IMR-90 (cell line): ENCODE measurements at regions not wholly inside any gene's neighbourhood (a gene's known extent, or its start where the extent isn't known, plus 50 kb on each side); places are given as distances from the start of the nearest gene placed in this dataset.
A peak's percentile ranks its signal among the peaks of the same experiment; 100 is the strongest.

Experiments
- ATAC-seq: fragments of 200-7000 bp; cut with Tn5 transposase; 2 replicates; pipeline ENCODE4 v1.9.1; 2020; ENCODE audit warnings: low read depth, mild to moderate bottlenecking, moderate library complexity
- BruUV-seq: library from RNA; stranded (reverse); fragments of 400-500 nt; replicated peaks from 2 replicates; lab custom pipeline; 2021; lab: Mats Ljungman, UMichigan
- CTCF ChIA-PET: fragments of 300-600 bp; formaldehyde crosslinking; extraction: SDS; loops from one replicate; lab custom pipeline; 2021; ENCODE audit warnings: antibody characterized with exemption; lab: Yijun Ruan, JAX
- POLR2A ChIA-PET: fragments of 300-600 bp; sonication (Branson Sonifier 250); formaldehyde crosslinking; loops from one replicate; lab custom pipeline; 2022; ENCODE audit warnings: antibody characterized with exemption; ENCODE audit not compliant: unreplicated experiment; lab: Charles Lee
- DNase-seq: peaks from one replicate; pipeline ENCODE4 v3.0.0; 2013
- H2AFZ ChIP-seq: replicated peaks from 2 replicates; pipeline ENCODE3; 2013; ENCODE audit warnings: low read length, mild to moderate bottlenecking; ENCODE audit not compliant: poor library complexity
- H2AK5ac ChIP-seq: 2 replicates; pipeline ENCODE4 v1.6.1; 2013; ENCODE audit warnings: low read depth, low read length, inconsistent platforms
- H2AK9ac ChIP-seq: replicated peaks from 2 replicates; pipeline ENCODE3; 2013; ENCODE audit warnings: mild to moderate bottlenecking, low read depth, low read length, moderate library complexity; ENCODE audit not compliant: poor library complexity
- H2BK120ac ChIP-seq: 2 replicates; pipeline ENCODE4 v1.6.1; 2013; ENCODE audit warnings: low read depth, low read length, inconsistent platforms
- H2BK15ac ChIP-seq: 3 replicates; pipeline ENCODE4 v1.6.1; 2013; ENCODE audit warnings: low read depth, low read length, inconsistent platforms
- H2BK20ac ChIP-seq: 2 replicates; pipeline ENCODE4 v1.6.1; 2013; ENCODE audit warnings: low read depth, mild to moderate bottlenecking, inconsistent platforms, low read length, moderate library complexity
- H2BK5ac ChIP-seq: 2 replicates; pipeline ENCODE4 v1.6.1; 2013; ENCODE audit warnings: mild to moderate bottlenecking, low read depth, low read length, inconsistent platforms; ENCODE audit not compliant: poor library complexity, severe bottlenecking
- H3K14ac ChIP-seq: replicated peaks from 2 replicates; pipeline ENCODE4 v1.6.1; 2013; ENCODE audit warnings: low read depth, low read length, inconsistent platforms
- H3K18ac ChIP-seq: 2 replicates; pipeline ENCODE4 v1.6.1; 2013; ENCODE audit warnings: low read depth, low read length, control low read depth
- H3K23ac ChIP-seq: 2 replicates; pipeline ENCODE4 v1.6.1; 2013; ENCODE audit warnings: low read depth, low read length, inconsistent platforms
- H3K27ac ChIP-seq: 2 replicates; pipeline ENCODE4 v1.5.1; 2013; ENCODE audit warnings: mild to moderate bottlenecking, control low read depth, low read length; ENCODE audit not compliant: insufficient read depth
- H3K27me3 ChIP-seq: 2 replicates; pipeline ENCODE4 v1.6.1; 2013; ENCODE audit warnings: low read length; ENCODE audit not compliant: control insufficient read depth, insufficient read depth
- H3K36me3 ChIP-seq: 2 replicates; pipeline ENCODE4 v1.6.1; 2013; ENCODE audit warnings: low read length, mixed read lengths; ENCODE audit not compliant: control insufficient read depth, insufficient read depth
- H3K4ac ChIP-seq: 2 replicates; pipeline ENCODE4 v1.6.1; 2013; ENCODE audit warnings: low read depth, low read length, inconsistent platforms
- H3K4me1 ChIP-seq: 2 replicates; pipeline ENCODE4 v1.6.1; 2013; ENCODE audit warnings: low read length, mixed read lengths; ENCODE audit not compliant: control insufficient read depth, insufficient read depth
- H3K4me2 ChIP-seq: 2 replicates; pipeline ENCODE4 v1.6.1; 2013; ENCODE audit warnings: low read depth, mild to moderate bottlenecking, control low read depth, low read length, moderate library complexity
- H3K4me3 ChIP-seq: 2 replicates; pipeline ENCODE4 v1.5.1; 2013; ENCODE audit warnings: low read depth, mild to moderate bottlenecking, control low read depth, low read length, moderate library complexity; ENCODE audit not compliant: insufficient read depth
- H3K56ac ChIP-seq: 2 replicates; pipeline ENCODE4 v1.6.1; 2013; ENCODE audit warnings: low read length, inconsistent platforms; ENCODE audit not compliant: insufficient read depth; ENCODE audit errors: extremely low read depth
- H3K79me1 ChIP-seq, 2 experiments: 2 replicates each; pipeline ENCODE4 v1.6.1; 2013; ENCODE audit warnings: low read length in 2 of 2, inconsistent platforms in 1 of 2, low read depth in 1 of 2
- H3K9ac ChIP-seq: 2 replicates; pipeline ENCODE4 v1.6.1; 2013; ENCODE audit warnings: low read depth, low read length, control low read depth
- H3K9me1 ChIP-seq: 2 replicates; pipeline ENCODE4 v1.6.1; 2013; ENCODE audit warnings: low read length, inconsistent platforms; ENCODE audit not compliant: insufficient read depth
- H3K9me3 ChIP-seq: 2 replicates; pipeline ENCODE4 v1.6.1; 2013; ENCODE audit warnings: low read length; ENCODE audit not compliant: control insufficient read depth, insufficient read depth
- H4K20me1 ChIP-seq: 2 replicates; pipeline ENCODE4 v1.6.1; 2013; ENCODE audit warnings: low read length, inconsistent platforms; ENCODE audit not compliant: insufficient read depth
- H4K5ac ChIP-seq: 2 replicates; pipeline ENCODE4 v1.6.1; 2013; ENCODE audit warnings: mild to moderate bottlenecking, low read depth, low read length, control low read depth
- H4K8ac ChIP-seq, 2 experiments: 2 replicates each; pipeline ENCODE4 v1.6.1; 2013; ENCODE audit warnings: low read depth in 2 of 2, low read length in 2 of 2, control low read depth in 1 of 2, inconsistent platforms in 1 of 2
- H4K91ac ChIP-seq: 2 replicates; pipeline ENCODE4 v1.6.1; 2013; ENCODE audit warnings: low read depth, low read length, inconsistent platforms; ENCODE audit not compliant: insufficient read depth
- CEBPB ChIP-seq: IDR thresholded peaks from 2 replicates; pipeline ENCODE4 v1.6.1; 2012; ENCODE audit warnings: low read depth, low read length, improper control_type of control experiment
- MAFK ChIP-seq: IDR thresholded peaks from 2 replicates; pipeline ENCODE4 v1.6.1; 2012; ENCODE audit warnings: low read depth, low read length, improper control_type of control experiment
- WGBS, 2 experiments: methylation state at CpG; one replicate each; pipeline versions ENCODE4 v1.1.5 to v1.1.7; 2013; ENCODE audit warnings: missing lambda C conversion rate in 2 of 2; ENCODE audit not compliant: insufficient read length in 1 of 2; ENCODE audit errors: extremely low coverage in 2 of 2; 5-methylcytosine and 5-hydroxymethylcytosine counted together
- dilution Hi-C: fragments of 300-500 bp; cut with HindIII; formaldehyde crosslinking; loops from one replicate; pipeline ENCODE4 v1.14.3; 2018; ENCODE audit warnings: low sequenced_read_pairs; ENCODE audit not compliant: unreplicated experiment
- in situ Hi-C: fragments of 300-500 bp; cut with MboI; formaldehyde crosslinking; loops from 3 replicates; pipeline ENCODE4 v1.14.3; 2019; ENCODE audit warnings: low sequenced_read_pairs, inconsistent platforms, mixed read lengths
- intact Hi-C: fragments of 100-400 bp; cut with micrococcal nuclease; formaldehyde crosslinking; loops from 2 replicates; pipeline ENCODE4 v1.10.0; 2022

DNA sequence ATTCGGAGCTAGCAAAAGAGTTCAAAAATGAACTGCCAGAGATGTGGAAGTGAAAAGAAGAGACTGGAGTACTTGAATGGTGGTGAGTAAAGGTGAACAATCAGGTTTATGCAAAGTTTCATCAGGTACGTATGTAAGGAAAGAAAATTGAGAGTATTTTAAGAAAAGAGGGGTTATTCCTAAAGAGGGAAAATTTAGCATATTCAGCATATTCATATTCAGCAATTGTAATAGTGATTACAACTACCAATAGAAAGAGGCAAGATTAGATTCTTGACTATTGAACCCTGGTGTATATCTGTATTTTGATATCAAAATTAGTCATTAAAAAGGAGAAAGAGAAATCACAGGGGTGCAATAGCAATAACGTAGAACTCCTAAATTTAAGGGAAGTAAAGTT is 100.9 kb downstream of the TES start:
- WGBS, 2 experiments = 83 to 100% methylated on average over 1 of the region's 3 CpGs
- in situ Hi-C loops = no loop called here

More for the DNA sequence above, 100.9 kb downstream of the TES start:
- DNase-seq (no peak), ATAC-seq (no peak)
- H3K9me3 ChIP-seq = no peaks in the 10 kb centered on the region
- no peak overlapping the region for H3K4ac ChIP-seq
- no peaks in the 10 kb centered on the region for H3K9me1 ChIP-seq
- no peak overlapping the region for H4K5ac ChIP-seq
- no TSS peak for BruUV-seq
- ChIA-PET CTCF (no interaction called here), POLR2A (interaction anchor here (0.6 kb wide), 1 partner anchor 546 kb away, joined by 4 read pairs; no protein-coding TSS in a partner anchor)
- no peaks in the 10 kb centered on the region for H3K27me3 ChIP-seq
- H3K4me3 ChIP-seq = no peak overlapping the region
- H4K20me1 ChIP-seq = no peaks in the 10 kb centered on the region
- H2BK20ac ChIP-seq = no peak overlapping the region
- H3K18ac ChIP-seq = no peak overlapping the region
- H4K8ac ChIP-seq = no peak overlapping the region
- H4K91ac ChIP-seq = no peak overlapping the region
- H2AFZ ChIP-seq = no peak overlapping the region
- TF ChIP-seq CEBPB (no peak), MAFK (peak; percentile 87)
- H2AK5ac ChIP-seq = no peak overlapping the region
- no peak overlapping the region for H3K14ac ChIP-seq
- H3K56ac ChIP-seq = no peak overlapping the region
- no peak overlapping the region for H2AK9ac ChIP-seq
- peaks cover 9 to 19% of the 10 kb centered on the region in 2 experiments; a peak in 3 of 4 replicates for H3K79me1 ChIP-seq
- no peak overlapping the region for H3K4me2 ChIP-seq
- no peaks in the 10 kb centered on the region for H3K36me3 ChIP-seq
- H3K27ac ChIP-seq = no peak overlapping the region
- no peak overlapping the region for H2BK120ac ChIP-seq
- H3K23ac ChIP-seq = no peak overlapping the region
- dilution Hi-C loops (no loop called here), intact Hi-C loops (no loop called here)
- no peak overlapping the region for H3K9ac ChIP-seq
- H2BK5ac ChIP-seq = no peak overlapping the region
- H2BK15ac ChIP-seq = no peak overlapping the region
- peaks cover 8% of the 10 kb centered on the region for H3K4me1 ChIP-seq
